ENCODE measurements at regions not wholly inside any gene's neighbourhood (a gene's known extent, or its start where the extent isn't known, plus 50 kb on each side); places are given as distances from the start of the nearest gene placed in this dataset.
A peak's percentile ranks its signal among the peaks of the same experiment; 100 is the strongest.
"Not testable (repeated sequence)": the region's sequence is repeated elsewhere in the genome, so short reads cannot be mapped to it uniquely, and the experiment has no call there.

GRCh38 chr4:85018983-85019382 lies 52.5 kb upstream of the WDFY3 start:
- no peak for DNase-seq

GRCh38 chr4:85019411-85019810 lies 52.9 kb upstream of the WDFY3 start:
- DNase-seq = no peak

- DNase-seq = no peak
Observed at GRCh38 chr4:85024671-85025070, 58.2 kb upstream of the WDFY3 start.

GRCh38 chr4:85028910-85029309 lies 62.4 kb upstream of the WDFY3 start:
- peak; percentile 3 for DNase-seq

- DNase-seq = no peak
Observed at GRCh38 chr4:85029453-85029852, 63.0 kb upstream of the WDFY3 start.

- DNase-seq = no peak
Observed at GRCh38 chr4:85030156-85030555, 63.7 kb upstream of the WDFY3 start.

GRCh38 chr4:85033838-85034237 lies 67.3 kb upstream of the WDFY3 start:
- not testable (repeated sequence) for DNase-seq

- no peak for DNase-seq
Observed at GRCh38 chr4:85039526-85039925, 73.0 kb upstream of the WDFY3 start.

GRCh38 chr4:85043812-85044496 lies 77.5 kb upstream of the WDFY3 start:
- DNase-seq = not testable (repeated sequence)

- DNase-seq = no peak
Observed at GRCh38 chr4:85050736-85051135, 84.2 kb upstream of the WDFY3 start.

- no peak for DNase-seq
Observed at GRCh38 chr4:85051526-85051925, 85.0 kb upstream of the WDFY3 start.

GRCh38 chr4:85054925-85055324 lies 88.4 kb upstream of the WDFY3 start:
- not testable (repeated sequence) for DNase-seq

- DNase-seq = no peak
Observed at GRCh38 chr4:85058551-85058950, 92.1 kb upstream of the WDFY3 start.

- no peak for DNase-seq
Observed at GRCh38 chr4:85061974-85062373, 95.5 kb upstream of the WDFY3 start.

GRCh38 chr4:85062466-85062865 lies 96.0 kb upstream of the WDFY3 start:
- DNase-seq = no peak

- no peak for DNase-seq
Observed at GRCh38 chr4:85067342-85067741, 100.9 kb upstream of the WDFY3 start.

- no peak for DNase-seq
Observed at GRCh38 chr4:85078016-85078415, 111.5 kb upstream of the WDFY3 start.

GRCh38 chr4:85081196-85081595 lies 114.7 kb upstream of the WDFY3 start:
- no peak for DNase-seq

- DNase-seq = peak; percentile 20
Observed at GRCh38 chr4:85084371-85085094, 118.0 kb upstream of the WDFY3 start.

- no peak for DNase-seq
Observed at GRCh38 chr4:85086721-85087120, 120.2 kb upstream of the WDFY3 start.

- no peak for DNase-seq
Observed at GRCh38 chr4:85092536-85092935, 126.0 kb upstream of the WDFY3 start.

- no peak for DNase-seq
Observed at GRCh38 chr4:85092943-85093342, 126.5 kb upstream of the WDFY3 start.

- no peak for DNase-seq
Observed at GRCh38 chr4:85094735-85095134, 128.2 kb upstream of the WDFY3 start.

GRCh38 chr4:85102606-85103005 lies 136.1 kb upstream of the WDFY3 start:
- no peak for DNase-seq

- DNase-seq = no peak
Observed at GRCh38 chr4:85106166-85106565, 139.7 kb upstream of the WDFY3 start.

Measured in NCI-H1694 (cell line).